Type B pancreatic cell (in vitro differentiated cells): ENCODE measurements at regions not wholly inside any gene's neighbourhood (a gene's known extent, or its start where the extent isn't known, plus 50 kb on each side); places are given as distances from the start of the nearest gene placed in this dataset.

Experiments used
- DNase-seq: peaks from one replicate; pipeline ENCODE4 v3.0.0; 2021; ENCODE audit warnings: mixed read lengths; ENCODE audit not compliant: unreplicated experiment; ENCODE audit errors: extremely low spot score
- H3K27ac Mint-ChIP-seq: 2 replicates; pipeline ENCODE4 v1.8.0; 2021; ENCODE audit warnings: mild to moderate bottlenecking, mixed read lengths
- H3K27me3 Mint-ChIP-seq: 2 replicates; pipeline ENCODE4 v1.8.0; 2021; ENCODE audit warnings: mixed read lengths
- H3K36me3 Mint-ChIP-seq: 2 replicates; pipeline ENCODE4 v1.8.0; 2021; ENCODE audit warnings: mixed read lengths
- H3K4me1 Mint-ChIP-seq: one replicate; pipeline ENCODE4 v1.8.0; 2021; ENCODE audit warnings: mixed read lengths; ENCODE audit not compliant: unreplicated experiment
- H3K4me3 Mint-ChIP-seq: 2 replicates; pipeline ENCODE4 v1.8.0; 2021; ENCODE audit warnings: mild to moderate bottlenecking, mixed read lengths
- H3K9me3 Mint-ChIP-seq: 2 replicates; pipeline ENCODE4 v1.8.0; 2021; ENCODE audit warnings: mixed read lengths
- TF ChIP-seq, protein P1 (sequence below): fragments of 200-600 bp; sonication (generic); conservative IDR thresholded peaks from 2 replicates; pipeline ENCODE4 v1.5.0; 2021; ENCODE audit warnings: antibody characterized with exemption, mild to moderate bottlenecking

DNA sequence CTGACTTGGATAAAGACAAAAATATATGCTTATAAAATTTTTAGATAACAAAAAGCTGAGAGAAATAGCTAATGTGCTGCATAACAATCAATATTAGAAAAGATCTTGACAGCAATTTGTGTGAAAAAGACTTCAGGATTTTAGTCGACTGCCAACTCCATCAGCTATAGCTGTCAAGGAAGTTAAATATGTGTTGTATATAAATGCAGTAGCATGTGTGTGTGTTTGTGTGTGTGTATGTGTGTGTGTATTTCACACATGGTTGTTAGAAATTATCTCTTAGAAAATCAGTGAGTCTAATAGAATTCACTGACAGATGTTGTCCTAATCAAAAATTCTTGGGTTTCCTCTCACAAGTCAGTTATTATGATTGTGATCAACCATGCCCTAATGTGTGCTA is 171.2 kb downstream of the CASP12 start:
- no peaks in the 10 kb centered on the region for H3K36me3 Mint-ChIP-seq
- H3K27me3 Mint-ChIP-seq: no peaks in the 10 kb centered on the region
- no peaks in the 10 kb centered on the region for H3K9me3 Mint-ChIP-seq
- H3K4me3 Mint-ChIP-seq: no peak overlapping the region
- H3K27ac Mint-ChIP-seq: no peak overlapping the region
- no peak for DNase-seq
- H3K4me1 Mint-ChIP-seq: no peaks in the 10 kb centered on the region
- TF ChIP-seq, protein P1, sequence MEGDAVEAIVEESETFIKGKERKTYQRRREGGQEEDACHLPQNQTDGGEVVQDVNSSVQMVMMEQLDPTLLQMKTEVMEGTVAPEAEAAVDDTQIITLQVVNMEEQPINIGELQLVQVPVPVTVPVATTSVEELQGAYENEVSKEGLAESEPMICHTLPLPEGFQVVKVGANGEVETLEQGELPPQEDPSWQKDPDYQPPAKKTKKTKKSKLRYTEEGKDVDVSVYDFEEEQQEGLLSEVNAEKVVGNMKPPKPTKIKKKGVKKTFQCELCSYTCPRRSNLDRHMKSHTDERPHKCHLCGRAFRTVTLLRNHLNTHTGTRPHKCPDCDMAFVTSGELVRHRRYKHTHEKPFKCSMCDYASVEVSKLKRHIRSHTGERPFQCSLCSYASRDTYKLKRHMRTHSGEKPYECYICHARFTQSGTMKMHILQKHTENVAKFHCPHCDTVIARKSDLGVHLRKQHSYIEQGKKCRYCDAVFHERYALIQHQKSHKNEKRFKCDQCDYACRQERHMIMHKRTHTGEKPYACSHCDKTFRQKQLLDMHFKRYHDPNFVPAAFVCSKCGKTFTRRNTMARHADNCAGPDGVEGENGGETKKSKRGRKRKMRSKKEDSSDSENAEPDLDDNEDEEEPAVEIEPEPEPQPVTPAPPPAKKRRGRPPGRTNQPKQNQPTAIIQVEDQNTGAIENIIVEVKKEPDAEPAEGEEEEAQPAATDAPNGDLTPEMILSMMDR: no peak

DNA sequence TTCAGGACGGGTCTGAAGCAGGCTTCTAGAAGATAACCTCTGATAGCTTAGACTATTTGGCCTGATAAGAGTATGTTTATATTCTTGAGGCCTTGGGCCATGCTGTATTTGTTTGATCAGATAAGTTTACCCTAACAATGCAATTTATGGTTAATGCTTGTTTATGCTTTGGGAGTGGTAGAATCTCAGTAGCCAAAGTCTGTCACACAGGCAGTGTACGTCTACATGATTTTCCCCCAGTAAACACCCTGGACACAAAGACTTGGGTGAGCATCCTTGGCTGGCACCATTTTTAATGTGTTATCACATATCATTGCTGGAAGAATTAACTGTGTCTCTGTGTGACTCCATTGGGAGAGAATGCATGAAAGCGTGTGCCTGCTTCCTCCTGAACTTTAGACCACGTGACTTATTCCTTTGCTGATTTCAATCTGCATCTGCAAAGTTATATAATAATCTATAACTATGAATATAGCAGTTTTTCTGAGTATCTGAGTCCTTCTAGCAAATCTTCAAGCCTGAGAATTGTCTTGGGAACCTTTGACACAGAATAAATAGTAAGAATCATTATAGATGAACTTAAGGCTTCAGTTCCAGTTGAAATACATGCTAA is 172.4 kb downstream of the CASP12 start:
- DNase-seq: no peak
- no peak overlapping the region for H3K4me3 Mint-ChIP-seq
- H3K27me3 Mint-ChIP-seq: no peaks in the 10 kb centered on the region
- H3K9me3 Mint-ChIP-seq: no peaks in the 10 kb centered on the region
- TF ChIP-seq, protein P1: no peak
- H3K36me3 Mint-ChIP-seq: no peaks in the 10 kb centered on the region
- H3K4me1 Mint-ChIP-seq: no peaks in the 10 kb centered on the region
- no peak overlapping the region for H3K27ac Mint-ChIP-seq

DNA sequence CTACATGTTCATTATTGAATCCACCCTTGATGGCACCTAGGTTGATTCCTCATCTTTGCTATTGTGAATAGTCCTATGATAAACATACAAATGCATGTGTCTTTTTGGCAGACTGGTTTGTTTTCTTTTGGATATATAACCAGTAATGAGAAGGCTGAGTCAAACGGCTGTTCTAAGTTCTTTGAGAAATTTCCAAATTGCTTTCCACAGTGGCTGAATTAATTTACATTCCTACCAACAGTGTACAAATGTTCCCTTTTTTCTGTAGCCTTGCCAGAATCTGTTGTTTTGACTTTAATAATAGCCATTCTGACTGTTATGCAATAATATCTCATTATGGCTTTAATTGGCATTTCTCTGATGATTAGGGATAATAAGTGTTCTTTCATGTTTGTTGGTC is 184.9 kb downstream of the CASP12 start:
- TF ChIP-seq, protein P1: no peak
- no peak overlapping the region for H3K4me3 Mint-ChIP-seq

DNA sequence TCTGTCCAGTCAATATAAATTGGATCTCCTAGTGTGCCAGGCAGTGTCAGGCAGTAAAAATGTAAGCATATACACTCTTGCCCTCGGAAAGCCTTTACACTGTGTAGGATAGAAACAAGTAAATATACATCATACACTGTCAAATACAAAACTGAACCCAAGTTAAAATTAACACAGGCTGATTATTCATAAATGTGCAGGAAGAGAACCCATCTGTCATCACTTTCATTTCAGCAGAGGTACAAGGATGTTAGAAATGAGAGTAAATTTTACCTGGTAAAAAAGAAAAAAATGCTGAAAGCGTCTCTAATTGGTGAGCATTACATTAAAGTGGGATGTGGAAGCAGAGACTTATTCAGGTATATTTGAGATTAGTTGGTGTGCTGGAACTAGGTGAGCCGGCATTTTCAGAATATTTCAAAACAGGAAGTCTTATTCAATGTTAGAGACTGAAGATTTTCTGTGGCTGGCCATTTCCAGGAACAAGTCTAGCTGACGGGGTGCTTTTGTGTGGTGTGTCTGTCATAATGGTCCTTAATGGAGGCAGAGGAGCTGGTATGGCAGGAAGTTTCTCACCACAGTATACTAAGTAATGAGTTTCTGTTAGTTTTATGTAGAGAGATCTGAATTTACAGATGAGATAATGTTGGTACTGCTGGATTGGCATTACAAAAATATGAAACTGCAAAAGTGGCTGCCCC is 192.6 kb downstream of the CASP12 start:
- H3K36me3 Mint-ChIP-seq: no peaks in the 10 kb centered on the region
- peaks cover 22% of the 10 kb centered on the region for H3K4me1 Mint-ChIP-seq
- no peaks in the 10 kb centered on the region for H3K9me3 Mint-ChIP-seq
- H3K27ac Mint-ChIP-seq: peak overlapping the region; percentile 67
- H3K27me3 Mint-ChIP-seq: no peaks in the 10 kb centered on the region
- no peak overlapping the region for H3K4me3 Mint-ChIP-seq
- TF ChIP-seq, protein P1: no peak
- DNase-seq: no peak

More for the DNA sequence above, 184.9 kb downstream of the CASP12 start:
- DNase-seq: no peak
- Mint-ChIP-seq H3K4me1 (peaks cover 4% of the 10 kb centered on the region), H3K27me3 (no peaks in the 10 kb centered on the region), H3K9me3 (no peaks in the 10 kb centered on the region), H3K36me3 (no peaks in the 10 kb centered on the region), H3K27ac (no peak overlapping the region)

DNA sequence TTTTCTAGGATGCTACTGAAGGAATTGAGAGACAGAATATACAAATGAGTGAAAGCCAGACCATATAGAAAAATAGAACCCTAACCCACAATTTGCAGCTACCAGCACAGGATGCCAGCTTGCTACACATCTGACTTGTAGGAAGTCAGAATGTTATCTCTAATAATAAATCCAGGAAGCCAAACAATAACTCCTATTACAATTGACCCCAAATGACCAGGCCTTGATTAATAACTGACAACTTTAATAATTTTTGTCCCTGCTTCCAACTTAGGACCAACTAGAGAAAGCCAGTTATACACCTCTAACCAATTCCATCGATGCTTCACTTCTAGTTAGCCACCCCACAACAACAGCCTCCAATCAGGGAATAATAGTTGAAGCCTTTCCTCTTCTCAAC is 193.4 kb downstream of the CASP12 start:
- peaks cover 24% of the 10 kb centered on the region for H3K4me1 Mint-ChIP-seq
- no peak overlapping the region for H3K27ac Mint-ChIP-seq
- DNase-seq: no peak
- H3K4me3 Mint-ChIP-seq: no peak overlapping the region
- H3K9me3 Mint-ChIP-seq: no peaks in the 10 kb centered on the region
- H3K36me3 Mint-ChIP-seq: no peaks in the 10 kb centered on the region
- H3K27me3 Mint-ChIP-seq: no peaks in the 10 kb centered on the region
- TF ChIP-seq, protein P1: no peak
